ENCODE measurements at regions not wholly inside any gene's neighbourhood (a gene's known extent, or its start where the extent isn't known, plus 50 kb on each side); places are given as distances from the start of the nearest gene placed in this dataset.
"Not testable (repeated sequence)": the region's sequence is repeated elsewhere in the genome, so short reads cannot be mapped to it uniquely, and the experiment has no call there.

- DNase-seq = no peak
These were observed 101.7 kb upstream of the SOX21 start for GRCh38 chr13:94813920-94814475.

DNA sequence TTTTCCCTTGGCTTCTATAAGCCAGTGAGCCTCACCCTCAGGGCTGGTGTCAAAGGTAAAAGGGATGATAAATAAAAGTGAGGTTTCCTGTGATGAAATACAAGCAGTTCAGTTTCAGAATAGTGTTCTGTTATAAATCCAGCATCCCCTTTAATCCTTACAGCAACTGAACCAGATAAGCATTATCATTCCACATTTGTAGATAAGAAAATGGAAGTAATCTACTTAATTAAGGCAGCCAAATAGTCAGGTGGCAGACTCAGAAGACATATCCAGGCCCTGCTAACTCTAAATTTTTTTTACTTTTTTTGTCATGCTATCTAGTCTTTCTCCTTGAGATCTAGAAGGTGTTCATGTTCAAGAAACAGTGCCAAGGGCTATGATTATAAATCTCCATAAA is 99.4 kb upstream of the SOX21 start:
- no peak for DNase-seq

DNA sequence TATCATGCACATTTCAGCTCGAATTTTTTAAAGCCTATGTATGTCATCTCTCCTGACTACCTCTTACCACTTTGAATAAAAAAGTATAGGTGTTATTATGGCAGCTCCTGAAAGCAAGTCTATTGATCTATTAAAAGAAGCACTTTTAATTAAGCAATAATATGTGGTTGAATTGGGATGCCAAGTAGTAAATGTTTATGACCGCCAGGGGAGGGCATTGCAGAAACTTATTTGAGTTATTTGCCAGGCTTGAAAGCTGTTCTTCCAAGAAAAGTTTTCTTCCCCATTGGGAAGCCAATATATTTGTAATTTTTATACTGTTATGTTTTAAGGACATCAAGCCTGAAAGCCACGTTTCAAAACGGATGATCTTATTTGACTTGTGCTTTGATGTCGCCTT is 88.1 kb upstream of the SOX21 start:
- no peak for DNase-seq

GRCh38 chr13:94799299-94799698 is 87.0 kb upstream of the SOX21 start:
- DNase-seq = no peak

- no peak for DNase-seq
These were observed 86.4 kb upstream of the SOX21 start for GRCh38 chr13:94798738-94799137.

DNA sequence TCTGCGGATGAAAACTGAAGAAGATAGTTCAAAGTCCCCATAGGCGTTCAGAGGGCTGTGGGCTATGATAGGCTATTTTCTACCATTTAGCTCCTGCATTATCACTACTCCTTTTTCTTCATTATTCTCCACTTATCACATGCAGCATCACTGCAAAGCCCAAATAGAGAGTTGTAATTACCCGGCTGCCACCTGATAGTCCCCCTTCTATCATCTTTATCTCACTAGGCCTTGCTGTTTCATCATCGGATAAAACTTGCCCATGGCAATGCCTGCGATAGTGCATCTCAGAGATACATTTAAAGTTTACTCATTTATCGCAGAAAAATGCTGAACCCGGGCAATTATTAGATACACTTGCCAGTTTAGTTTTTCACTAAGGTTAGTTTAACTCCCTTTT is 82.9 kb upstream of the SOX21 start:
- DNase-seq = no peak

- DNase-seq = not testable (repeated sequence)
These were observed 73.9 kb upstream of the SOX21 start for GRCh38 chr13:94786246-94786645.

DNA sequence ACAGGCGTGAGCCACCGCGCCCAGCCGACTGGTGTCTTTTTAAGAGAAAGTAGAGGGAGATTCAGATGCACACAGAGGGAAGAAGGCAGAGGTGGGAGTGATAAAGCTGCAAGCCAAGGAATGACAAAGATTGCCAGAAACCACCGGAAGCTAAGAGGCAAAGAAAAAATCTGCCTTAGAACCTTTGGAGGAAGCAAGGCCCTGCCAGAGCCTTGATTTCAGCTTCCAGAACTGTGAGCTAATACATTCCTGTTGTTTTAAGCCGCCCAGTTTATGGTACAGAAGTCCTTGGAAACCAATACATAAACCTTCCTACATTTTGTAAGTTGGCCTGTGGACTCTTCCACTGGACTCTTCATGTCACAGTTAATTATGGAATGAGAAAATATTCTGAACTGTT is 71.7 kb upstream of the SOX21 start:
- no peak for DNase-seq

GRCh38 chr13:94783489-94783888 is 71.1 kb upstream of the SOX21 start:
- no peak for DNase-seq

- no peak for DNase-seq
These were observed 68.1 kb upstream of the SOX21 start for GRCh38 chr13:94780421-94780820.

- DNase-seq = no peak
These were observed 66.6 kb upstream of the SOX21 start for GRCh38 chr13:94778986-94779385.

DNA sequence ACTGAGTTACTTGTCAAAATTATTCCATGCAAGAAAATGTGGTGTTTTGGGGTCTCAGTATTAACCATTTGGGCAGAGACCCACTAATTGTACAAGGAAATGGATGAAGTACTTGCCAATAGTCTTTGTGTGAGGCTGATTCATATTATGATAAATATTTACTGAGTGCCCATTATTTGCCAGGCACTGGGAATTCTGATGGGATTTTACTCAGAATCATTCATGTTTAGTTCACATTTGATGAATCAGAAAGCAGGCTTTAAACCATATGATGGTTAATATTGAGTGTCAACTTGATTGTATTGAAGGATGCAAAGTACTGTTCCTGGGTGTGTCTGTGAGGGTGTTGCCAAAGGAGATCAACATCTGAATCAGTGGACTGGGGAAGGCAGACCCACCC is 66.2 kb upstream of the SOX21 start:
- DNase-seq = no peak

- no peak for DNase-seq
These were observed 64.6 kb upstream of the SOX21 start for GRCh38 chr13:94776956-94777355.

GRCh38 chr13:94776300-94776699 is 64.0 kb upstream of the SOX21 start:
- DNase-seq = no peak

DNA sequence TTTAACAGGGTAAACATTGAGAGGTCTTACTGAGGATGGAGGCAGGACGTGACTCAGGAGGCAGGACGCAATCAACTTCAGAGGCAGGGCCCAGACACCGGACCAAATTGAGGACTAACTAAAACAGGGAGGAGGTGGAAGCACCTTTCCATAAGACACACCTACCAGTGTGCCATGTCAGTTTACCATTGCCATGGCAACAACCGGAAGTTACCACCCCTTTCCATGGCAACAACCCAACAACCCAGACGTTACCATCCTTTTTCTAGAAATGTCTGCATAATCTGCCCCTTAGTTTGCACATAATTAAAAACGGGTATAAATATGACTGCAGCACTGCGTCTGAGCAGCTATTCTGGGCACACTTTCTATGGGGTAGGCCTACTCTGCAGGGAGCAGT is 53.5 kb upstream of the SOX21 start:
- DNase-seq = no peak

- DNase-seq = no peak
These were observed 52.4 kb upstream of the SOX21 start for GRCh38 chr13:94764576-94765321.

Data from hematopoietic multipotent progenitor cell treated with erythropoietin and hydrocortisone succinate and interleukin-3 and kit ligand, for 6 days (in vitro differentiated cells).